HG03521 (cell line): ENCODE measurements at regions not wholly inside any gene's neighbourhood (a gene's known extent, or its start where the extent isn't known, plus 50 kb on each side); places are given as distances from the start of the nearest gene placed in this dataset.

Experiments
- ATAC-seq: cut with Tn5 transposase; IDR thresholded peaks from one replicate; pipeline ENCODE4 v1.9.1; 2021; ENCODE audit warnings: mild to moderate bottlenecking, moderate library complexity; ENCODE audit not compliant: unreplicated experiment

GRCh38 chr7:18239212-18239611, 211.6 kb upstream of the PRPS1L1 start:
- ATAC-seq: no peak

- ATAC-seq: no peak
Observed at GRCh38 chr7:18241543-18242231, 214.0 kb upstream of the PRPS1L1 start.

- ATAC-seq: no peak
Observed at GRCh38 chr7:18243731-18244130, 216.1 kb upstream of the PRPS1L1 start.

DNA sequence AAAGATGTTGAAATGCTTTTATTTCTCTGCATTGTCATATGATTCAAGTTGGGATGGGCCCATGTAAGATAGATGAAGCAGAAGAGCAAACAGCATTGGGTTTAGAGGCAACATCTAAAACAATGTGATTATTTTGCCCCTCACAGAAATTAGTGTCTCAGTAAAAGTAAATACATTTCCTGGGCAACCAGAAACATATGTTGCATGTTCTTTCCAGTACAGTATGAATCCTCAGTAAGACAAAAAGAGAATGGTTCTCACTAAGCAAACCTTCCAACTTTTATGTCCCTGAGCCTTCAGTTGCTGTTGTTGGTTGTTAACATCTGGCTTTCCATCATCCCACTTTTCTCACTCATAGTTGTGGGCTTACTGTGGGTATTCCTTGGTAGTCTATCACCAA, 222.5 kb upstream of the PRPS1L1 start:
- no peak for ATAC-seq

DNA sequence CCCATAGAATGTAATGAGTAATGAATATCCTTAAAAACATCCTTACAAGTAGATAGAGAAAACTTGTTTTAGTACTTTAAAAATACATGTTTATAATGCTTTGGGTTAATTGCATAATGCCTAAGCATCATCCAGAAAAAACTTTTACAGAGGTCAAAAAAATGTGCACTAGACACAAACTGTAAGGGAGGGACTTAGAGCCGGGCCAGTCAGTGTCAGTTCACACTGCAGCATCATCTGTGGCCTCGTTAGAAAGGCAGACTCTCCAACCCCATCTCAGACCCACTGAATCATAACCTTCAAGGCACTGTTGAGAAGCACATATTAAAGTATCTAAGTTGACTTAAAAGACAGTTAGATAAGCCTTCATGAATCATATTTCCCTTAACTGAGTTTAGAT, 230.1 kb upstream of the PRPS1L1 start:
- ATAC-seq: no peak

DNA sequence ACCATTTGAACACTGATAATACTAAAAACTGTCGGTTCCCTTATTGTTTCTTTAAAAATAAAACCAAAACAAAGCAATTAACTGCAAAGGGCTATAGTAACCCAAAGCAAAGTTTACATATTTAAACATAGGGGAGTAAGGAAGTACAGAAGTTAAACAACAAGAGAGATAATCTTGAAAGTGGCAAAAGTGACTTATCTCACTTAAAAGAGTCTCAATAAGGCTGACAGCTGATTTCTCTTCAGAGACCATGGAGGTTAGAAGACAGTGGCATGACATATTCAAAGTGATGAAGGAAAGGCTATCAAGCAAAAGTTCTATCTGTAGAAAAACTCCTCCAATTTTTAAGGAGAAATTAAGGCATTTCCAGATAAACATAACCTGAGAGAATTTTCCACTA, 233.5 kb upstream of the HDAC9 start:
- no peak for ATAC-seq

DNA sequence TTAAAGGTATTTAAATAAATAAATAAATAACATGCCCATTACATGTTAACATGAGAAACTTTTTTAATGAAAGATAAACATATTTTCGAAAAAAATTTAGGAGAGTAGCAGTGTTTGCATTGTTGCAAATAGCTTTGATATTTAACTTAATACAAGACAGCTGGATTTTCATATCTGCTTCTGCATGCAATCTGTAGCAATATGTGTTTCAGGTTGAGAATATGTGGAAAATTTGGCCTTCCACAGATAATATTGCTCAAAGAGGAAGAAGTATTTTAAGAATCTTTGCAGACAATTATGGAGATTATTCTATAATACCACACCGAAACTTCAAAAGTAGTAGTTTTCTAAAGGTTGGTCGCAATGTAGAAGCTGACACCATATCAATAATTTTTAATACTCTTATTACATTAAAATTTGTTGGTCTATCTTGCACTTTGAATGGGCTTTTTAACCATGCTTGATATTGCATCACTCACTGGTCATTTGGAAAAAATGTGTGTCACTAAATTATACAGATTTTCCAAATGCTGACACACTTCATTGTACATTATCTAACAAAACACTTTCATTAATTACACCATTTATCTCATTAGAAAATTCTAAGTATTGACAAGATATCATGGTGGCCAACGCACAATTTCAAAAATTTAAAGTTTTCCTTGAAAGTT, 229.8 kb upstream of the HDAC9 start:
- no peak for ATAC-seq

GRCh38 chr7:18268571-18268970, 227.0 kb upstream of the HDAC9 start:
- no peak for ATAC-seq

GRCh38 chr7:18276380-18276779, 219.2 kb upstream of the HDAC9 start:
- ATAC-seq: no peak

- ATAC-seq: no peak
Observed at GRCh38 chr7:18278316-18278715, 217.2 kb upstream of the HDAC9 start.

GRCh38 chr7:18283045-18283444, 212.5 kb upstream of the HDAC9 start:
- ATAC-seq: no peak

DNA sequence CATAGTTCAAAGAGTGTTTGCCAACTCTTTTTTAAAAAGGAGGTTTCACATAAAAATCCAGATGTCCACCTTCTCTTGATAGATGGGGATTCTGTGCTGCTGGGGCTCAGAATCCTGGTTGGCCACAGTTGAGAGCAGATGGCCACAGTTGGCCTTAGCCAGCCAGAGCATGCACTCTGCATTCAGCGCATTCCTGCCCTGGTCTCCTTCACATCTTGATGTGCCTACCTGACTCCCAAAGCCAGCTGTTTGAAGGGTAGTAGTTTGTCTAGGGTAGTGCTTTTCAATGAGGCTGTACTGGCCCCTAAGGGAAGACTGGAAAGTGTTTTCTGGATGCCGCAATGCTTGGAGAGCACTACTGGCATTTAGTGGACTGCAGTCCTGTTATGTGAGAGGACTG, 208.1 kb upstream of the HDAC9 start:
- no peak for ATAC-seq

- ATAC-seq: no peak
Observed at GRCh38 chr7:18288322-18289037, 207.1 kb upstream of the HDAC9 start.

DNA sequence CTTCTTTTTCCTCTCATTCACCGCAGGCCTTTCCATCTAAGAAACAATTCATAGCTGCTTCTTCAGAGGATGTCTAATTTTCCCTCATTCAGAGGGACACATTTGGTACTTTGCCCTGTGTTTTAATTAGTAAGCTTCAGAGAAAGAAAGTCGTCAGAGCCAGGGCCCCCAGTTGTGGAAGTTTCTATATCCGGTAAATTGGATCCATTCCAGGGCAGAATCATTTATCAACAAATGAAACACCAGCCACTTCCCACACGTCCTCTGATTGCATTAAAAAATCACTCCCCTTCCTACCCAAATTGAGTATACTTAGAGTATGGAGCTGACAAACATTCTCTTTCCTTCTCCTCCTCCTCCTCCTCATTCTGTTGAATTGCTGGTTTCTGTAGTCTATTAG, 205.8 kb upstream of the HDAC9 start:
- ATAC-seq: no peak

GRCh38 chr7:18290223-18290622, 205.3 kb upstream of the HDAC9 start:
- peak; percentile 55 for ATAC-seq

DNA sequence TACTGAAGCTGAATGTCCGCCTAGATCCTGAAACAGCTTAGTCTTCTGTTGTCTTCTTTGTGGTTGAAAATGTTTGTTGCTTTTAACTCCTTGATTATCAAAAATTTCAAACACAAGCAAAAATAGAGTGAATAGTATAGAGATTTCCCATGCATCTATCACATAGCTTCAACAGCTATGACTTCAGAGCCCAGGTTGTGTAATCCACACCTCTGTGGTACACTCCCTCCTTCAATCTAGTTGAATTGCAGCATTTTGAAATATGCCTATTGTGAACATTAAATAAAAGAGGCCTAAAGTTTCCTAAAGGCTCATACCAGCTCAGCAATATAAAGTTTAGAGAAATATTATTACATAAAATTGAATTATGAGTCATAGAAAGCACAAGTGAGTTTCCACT, 204.7 kb upstream of the HDAC9 start:
- no peak for ATAC-seq

GRCh38 chr7:18292584-18292983, 203.0 kb upstream of the HDAC9 start:
- ATAC-seq: no peak

- no peak for ATAC-seq
Observed at GRCh38 chr7:18293759-18294158, 201.8 kb upstream of the HDAC9 start.

DNA sequence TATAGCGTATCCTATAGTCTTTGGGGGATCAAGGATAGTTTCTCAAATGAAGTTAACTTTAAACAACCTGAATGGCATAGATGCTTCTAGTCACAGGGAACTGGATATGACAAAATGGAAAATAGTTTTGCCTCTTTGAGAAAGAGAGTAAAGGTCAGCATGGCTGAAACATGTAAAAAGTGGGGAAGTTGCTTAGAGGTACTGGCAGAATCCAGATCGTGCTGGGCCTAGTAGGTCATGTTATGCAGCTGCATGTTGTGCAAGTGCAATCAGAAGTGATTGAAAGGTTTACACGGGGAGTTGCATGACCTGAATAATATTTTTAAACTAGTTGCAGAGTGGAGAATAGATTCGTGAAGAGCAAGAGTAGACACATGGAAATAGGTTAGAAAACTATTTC, 201.1 kb upstream of the HDAC9 start:
- ATAC-seq: no peak

DNA sequence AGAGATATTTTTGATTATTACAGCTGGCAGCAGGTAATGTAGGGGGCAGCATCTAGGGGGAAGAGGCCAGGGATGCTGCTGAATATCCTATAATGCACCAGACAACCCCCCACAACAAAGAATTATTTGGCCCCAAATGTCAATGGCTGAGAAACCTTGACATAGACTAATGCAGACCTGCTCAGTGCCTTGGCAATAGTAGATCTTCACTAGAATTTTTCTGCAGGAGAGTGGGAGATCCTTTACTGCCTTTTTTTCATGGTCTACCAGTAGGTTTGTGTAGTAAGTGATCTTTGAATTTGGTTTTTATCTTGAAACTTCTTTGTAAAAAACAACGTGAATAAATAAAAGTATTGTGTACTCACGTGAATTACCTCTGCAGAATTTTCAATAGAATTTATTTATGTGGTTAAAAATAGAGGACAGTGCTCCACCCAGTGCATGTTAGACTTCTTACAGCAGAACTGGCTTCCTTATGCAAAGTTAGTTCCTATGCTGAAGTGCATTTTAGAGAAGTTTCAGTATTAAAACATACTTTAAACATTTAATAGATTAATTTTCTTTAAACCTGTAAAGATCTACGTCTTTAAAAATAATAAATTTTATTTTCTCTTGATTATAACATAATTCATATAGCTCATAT, 199.6 kb upstream of the HDAC9 start:
- ATAC-seq: no peak

- no peak for ATAC-seq
Observed at GRCh38 chr7:18302097-18302496, 193.5 kb upstream of the HDAC9 start.

DNA sequence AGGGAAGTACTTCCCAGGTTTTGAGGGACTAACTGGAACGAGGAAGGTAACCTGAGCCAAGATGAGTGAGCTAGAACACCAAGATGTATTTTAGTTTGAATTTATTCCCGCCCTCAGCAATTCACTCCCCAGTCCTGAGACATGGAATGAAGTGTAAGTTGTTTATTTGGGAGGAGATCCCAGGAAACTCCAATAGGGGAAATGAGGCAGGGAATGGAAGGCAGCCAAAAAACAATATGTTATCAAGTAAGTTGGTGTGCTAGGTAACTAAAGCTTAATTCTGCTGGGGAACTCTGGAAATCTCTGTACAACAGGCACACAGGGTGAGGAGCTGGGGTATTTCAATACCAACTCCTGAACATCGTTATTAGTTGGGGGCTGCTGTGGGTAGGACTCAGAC, 189.7 kb upstream of the HDAC9 start:
- no peak for ATAC-seq
